ENCODE measurements at regions not wholly inside any gene's neighbourhood (a gene's known extent, or its start where the extent isn't known, plus 50 kb on each side); places are given as distances from the start of the nearest gene placed in this dataset.

GRCh38 chr3:177468816-177469215 lies 271.5 kb upstream of the TBL1XR1 start:
- in situ Hi-C loops (cut with MboI; ENCODE audit: low pct_unique_long_range_greater_than_20kb, low sequenced_read_pairs, unreplicated experiment): no loop called here
- TF ChIP-seq CTCF (IDR thresholded peaks at IDR 0.05; ENCODE audit: extremely low read depth, insufficient read depth, missing control alignments): no peak
- no peak for DNase-seq (ENCODE audit: low spot score)

- in situ Hi-C loops (cut with MboI; ENCODE audit: low pct_unique_long_range_greater_than_20kb, low sequenced_read_pairs, unreplicated experiment): no loop called here
These were observed 271.9 kb upstream of the TBL1XR1 start for GRCh38 chr3:177469216-177469615.

GRCh38 chr3:177470197-177470941 lies 273.1 kb upstream of the TBL1XR1 start:
- in situ Hi-C loops (cut with MboI; ENCODE audit: low pct_unique_long_range_greater_than_20kb, low sequenced_read_pairs, unreplicated experiment): no loop called here
- TF ChIP-seq CTCF (IDR thresholded peaks at IDR 0.05; ENCODE audit: extremely low read depth, insufficient read depth, missing control alignments): no peak
- DNase-seq (ENCODE audit: low spot score): no peak

More at GRCh38 chr3:177469216-177469615, 271.9 kb upstream of the TBL1XR1 start:
- DNase-seq (ENCODE audit: low spot score): no peak
- no peak for TF ChIP-seq CTCF (IDR thresholded peaks at IDR 0.05; ENCODE audit: extremely low read depth, insufficient read depth, missing control alignments)

GRCh38 chr3:177471733-177472480 lies 274.6 kb upstream of the TBL1XR1 start:
- no peak for DNase-seq (ENCODE audit: low spot score)
- TF ChIP-seq CTCF (IDR thresholded peaks at IDR 0.05; ENCODE audit: extremely low read depth, insufficient read depth, missing control alignments): no peak
- in situ Hi-C loops (cut with MboI; ENCODE audit: low pct_unique_long_range_greater_than_20kb, low sequenced_read_pairs, unreplicated experiment): no loop called here

GRCh38 chr3:177473184-177473583 lies 275.9 kb upstream of the TBL1XR1 start:
- DNase-seq (ENCODE audit: low spot score): no peak
- no peak for TF ChIP-seq CTCF (IDR thresholded peaks at IDR 0.05; ENCODE audit: extremely low read depth, insufficient read depth, missing control alignments)
- in situ Hi-C loops (cut with MboI; ENCODE audit: low pct_unique_long_range_greater_than_20kb, low sequenced_read_pairs, unreplicated experiment): no loop called here

- in situ Hi-C loops (cut with MboI; ENCODE audit: low pct_unique_long_range_greater_than_20kb, low sequenced_read_pairs, unreplicated experiment): no loop called here
- DNase-seq (ENCODE audit: low spot score): no peak
- TF ChIP-seq CTCF (IDR thresholded peaks at IDR 0.05; ENCODE audit: extremely low read depth, insufficient read depth, missing control alignments): no peak
These were observed 276.6 kb upstream of the TBL1XR1 start for GRCh38 chr3:177473903-177474302.
